SK-N-DZ (cell line): ENCODE measurements at regions not wholly inside any gene's neighbourhood (a gene's known extent, or its start where the extent isn't known, plus 50 kb on each side); places are given as distances from the start of the nearest gene placed in this dataset.
A peak's percentile ranks its signal among the peaks of the same experiment; 100 is the strongest.

ENCODE experiments used
- DNase-seq: peaks from one replicate; pipeline ENCODE4 v3.0.0-alpha.2; 2015; ENCODE audit warnings: low spot score

- DNase-seq: no peak
These were observed 353.6 kb downstream of the NPHP4 start for GRCh38 chr1:5638582-5638981.

GRCh38 chr1:5637171-5637570, 355.1 kb downstream of the NPHP4 start:
- DNase-seq: no peak

GRCh38 chr1:5634893-5635292, 357.3 kb downstream of the NPHP4 start:
- no peak for DNase-seq

GRCh38 chr1:5632814-5633213, 359.4 kb downstream of the NPHP4 start:
- DNase-seq: no peak

- DNase-seq: no peak
These were observed 360.0 kb downstream of the NPHP4 start for GRCh38 chr1:5632224-5632623.

- DNase-seq: no peak
These were observed 363.8 kb downstream of the NPHP4 start for GRCh38 chr1:5628416-5628815.

GRCh38 chr1:5623399-5623798, 368.8 kb downstream of the NPHP4 start:
- DNase-seq: no peak

GRCh38 chr1:5622412-5622811, 369.8 kb downstream of the NPHP4 start:
- DNase-seq: no peak

- DNase-seq: no peak
These were observed 370.5 kb downstream of the NPHP4 start for GRCh38 chr1:5621692-5622091.

GRCh38 chr1:5620997-5621396, 371.2 kb downstream of the NPHP4 start:
- DNase-seq: peak; percentile 19

GRCh38 chr1:5620418-5620817, 371.8 kb downstream of the NPHP4 start:
- no peak for DNase-seq

GRCh38 chr1:5619469-5619868, 372.8 kb downstream of the NPHP4 start:
- DNase-seq: no peak

- DNase-seq: no peak
These were observed 374.7 kb downstream of the NPHP4 start for GRCh38 chr1:5617546-5617945.

- no peak for DNase-seq
These were observed 375.1 kb downstream of the NPHP4 start for GRCh38 chr1:5617179-5617520.

- no peak for DNase-seq
These were observed 375.7 kb downstream of the NPHP4 start for GRCh38 chr1:5616366-5617178.

- DNase-seq: no peak
These were observed 377.1 kb downstream of the NPHP4 start for GRCh38 chr1:5615076-5615475.

GRCh38 chr1:5613900-5614299, 378.3 kb downstream of the NPHP4 start:
- no peak for DNase-seq

- DNase-seq: no peak
These were observed 380.4 kb downstream of the NPHP4 start for GRCh38 chr1:5611851-5612250.

- DNase-seq: no peak
These were observed 380.8 kb downstream of the NPHP4 start for GRCh38 chr1:5611431-5611830.

GRCh38 chr1:5610432-5610831, 381.8 kb downstream of the NPHP4 start:
- no peak for DNase-seq

GRCh38 chr1:5603353-5604104, 388.7 kb downstream of the NPHP4 start:
- no peak for DNase-seq

- DNase-seq: peak; percentile 29
These were observed 389.5 kb downstream of the NPHP4 start for GRCh38 chr1:5602718-5603117.

GRCh38 chr1:5601516-5601915, 390.7 kb downstream of the NPHP4 start:
- no peak for DNase-seq
